IMR-90 (cell line): ENCODE measurements at regions not wholly inside any gene's neighbourhood (a gene's known extent, or its start where the extent isn't known, plus 50 kb on each side); places are given as distances from the start of the nearest gene placed in this dataset.

Experiments
- ATAC-seq: fragments of 200-7000 bp; cut with Tn5 transposase; 2 replicates; pipeline ENCODE4 v1.9.1; 2020; ENCODE audit warnings: low read depth, mild to moderate bottlenecking, moderate library complexity
- BruUV-seq: library from RNA; stranded (reverse); fragments of 400-500 nt; replicated peaks from 2 replicates; lab custom pipeline; 2021; lab: Mats Ljungman, UMichigan
- CTCF ChIA-PET: fragments of 300-600 bp; formaldehyde crosslinking; extraction: SDS; loops from one replicate; lab custom pipeline; 2021; ENCODE audit warnings: antibody characterized with exemption; lab: Yijun Ruan, JAX
- POLR2A ChIA-PET: fragments of 300-600 bp; sonication (Branson Sonifier 250); formaldehyde crosslinking; loops from one replicate; lab custom pipeline; 2022; ENCODE audit warnings: antibody characterized with exemption; ENCODE audit not compliant: unreplicated experiment; lab: Charles Lee
- DNase-seq: peaks from one replicate; pipeline ENCODE4 v3.0.0; 2013
- H2AFZ ChIP-seq: replicated peaks from 2 replicates; pipeline ENCODE3; 2013; ENCODE audit warnings: low read length, mild to moderate bottlenecking; ENCODE audit not compliant: poor library complexity
- H2AK5ac ChIP-seq: 2 replicates; pipeline ENCODE4 v1.6.1; 2013; ENCODE audit warnings: low read depth, low read length, inconsistent platforms
- H2AK9ac ChIP-seq: replicated peaks from 2 replicates; pipeline ENCODE3; 2013; ENCODE audit warnings: mild to moderate bottlenecking, low read depth, low read length, moderate library complexity; ENCODE audit not compliant: poor library complexity
- H2BK120ac ChIP-seq: 2 replicates; pipeline ENCODE4 v1.6.1; 2013; ENCODE audit warnings: low read depth, low read length, inconsistent platforms
- H2BK15ac ChIP-seq: 3 replicates; pipeline ENCODE4 v1.6.1; 2013; ENCODE audit warnings: low read depth, low read length, inconsistent platforms
- H2BK20ac ChIP-seq: 2 replicates; pipeline ENCODE4 v1.6.1; 2013; ENCODE audit warnings: low read depth, mild to moderate bottlenecking, inconsistent platforms, low read length, moderate library complexity
- H2BK5ac ChIP-seq: 2 replicates; pipeline ENCODE4 v1.6.1; 2013; ENCODE audit warnings: mild to moderate bottlenecking, low read depth, low read length, inconsistent platforms; ENCODE audit not compliant: poor library complexity, severe bottlenecking
- H3K14ac ChIP-seq: replicated peaks from 2 replicates; pipeline ENCODE4 v1.6.1; 2013; ENCODE audit warnings: low read depth, low read length, inconsistent platforms
- H3K18ac ChIP-seq: 2 replicates; pipeline ENCODE4 v1.6.1; 2013; ENCODE audit warnings: low read depth, low read length, control low read depth
- H3K23ac ChIP-seq: 2 replicates; pipeline ENCODE4 v1.6.1; 2013; ENCODE audit warnings: low read depth, low read length, inconsistent platforms
- H3K27ac ChIP-seq: 2 replicates; pipeline ENCODE4 v1.5.1; 2013; ENCODE audit warnings: mild to moderate bottlenecking, control low read depth, low read length; ENCODE audit not compliant: insufficient read depth
- H3K27me3 ChIP-seq: 2 replicates; pipeline ENCODE4 v1.6.1; 2013; ENCODE audit warnings: low read length; ENCODE audit not compliant: control insufficient read depth, insufficient read depth
- H3K36me3 ChIP-seq: 2 replicates; pipeline ENCODE4 v1.6.1; 2013; ENCODE audit warnings: low read length, mixed read lengths; ENCODE audit not compliant: control insufficient read depth, insufficient read depth
- H3K4ac ChIP-seq: 2 replicates; pipeline ENCODE4 v1.6.1; 2013; ENCODE audit warnings: low read depth, low read length, inconsistent platforms
- H3K4me1 ChIP-seq: 2 replicates; pipeline ENCODE4 v1.6.1; 2013; ENCODE audit warnings: low read length, mixed read lengths; ENCODE audit not compliant: control insufficient read depth, insufficient read depth
- H3K4me2 ChIP-seq: 2 replicates; pipeline ENCODE4 v1.6.1; 2013; ENCODE audit warnings: low read depth, mild to moderate bottlenecking, control low read depth, low read length, moderate library complexity
- H3K4me3 ChIP-seq: 2 replicates; pipeline ENCODE4 v1.5.1; 2013; ENCODE audit warnings: low read depth, mild to moderate bottlenecking, control low read depth, low read length, moderate library complexity; ENCODE audit not compliant: insufficient read depth
- H3K56ac ChIP-seq: 2 replicates; pipeline ENCODE4 v1.6.1; 2013; ENCODE audit warnings: low read length, inconsistent platforms; ENCODE audit not compliant: insufficient read depth; ENCODE audit errors: extremely low read depth
- H3K79me1 ChIP-seq, 2 experiments: 2 replicates each; pipeline ENCODE4 v1.6.1; 2013; ENCODE audit warnings: low read length in 2 of 2, inconsistent platforms in 1 of 2, low read depth in 1 of 2
- H3K9ac ChIP-seq: 2 replicates; pipeline ENCODE4 v1.6.1; 2013; ENCODE audit warnings: low read depth, low read length, control low read depth
- H3K9me1 ChIP-seq: 2 replicates; pipeline ENCODE4 v1.6.1; 2013; ENCODE audit warnings: low read length, inconsistent platforms; ENCODE audit not compliant: insufficient read depth
- H3K9me3 ChIP-seq: 2 replicates; pipeline ENCODE4 v1.6.1; 2013; ENCODE audit warnings: low read length; ENCODE audit not compliant: control insufficient read depth, insufficient read depth
- H4K20me1 ChIP-seq: 2 replicates; pipeline ENCODE4 v1.6.1; 2013; ENCODE audit warnings: low read length, inconsistent platforms; ENCODE audit not compliant: insufficient read depth
- H4K5ac ChIP-seq: 2 replicates; pipeline ENCODE4 v1.6.1; 2013; ENCODE audit warnings: mild to moderate bottlenecking, low read depth, low read length, control low read depth
- H4K8ac ChIP-seq, 2 experiments: 2 replicates each; pipeline ENCODE4 v1.6.1; 2013; ENCODE audit warnings: low read depth in 2 of 2, low read length in 2 of 2, control low read depth in 1 of 2, inconsistent platforms in 1 of 2
- H4K91ac ChIP-seq: 2 replicates; pipeline ENCODE4 v1.6.1; 2013; ENCODE audit warnings: low read depth, low read length, inconsistent platforms; ENCODE audit not compliant: insufficient read depth
- CTCF ChIP-seq: conservative IDR thresholded peaks from 2 replicates; pipeline ENCODE4 v1.5.1; 2012; ENCODE audit warnings: mild to moderate bottlenecking, low read depth, low read length, improper control_type of control experiment
- MAFK ChIP-seq: IDR thresholded peaks from 2 replicates; pipeline ENCODE4 v1.6.1; 2012; ENCODE audit warnings: low read depth, low read length, improper control_type of control experiment
- NFE2L2 ChIP-seq: fragments of 150-350 bp; IDR thresholded peaks from 2 replicates; pipeline ENCODE4 v1.6.1; 2016; ENCODE audit warnings: low read depth, mild to moderate bottlenecking, low read length
- RFX5 ChIP-seq: IDR thresholded peaks from 2 replicates; pipeline ENCODE4 v1.8.0; 2012; ENCODE audit warnings: low read depth, mild to moderate bottlenecking, low read length, moderate library complexity
- dilution Hi-C: fragments of 300-500 bp; cut with HindIII; formaldehyde crosslinking; loops from one replicate; pipeline ENCODE4 v1.14.3; 2018; ENCODE audit warnings: low sequenced_read_pairs; ENCODE audit not compliant: unreplicated experiment
- in situ Hi-C: fragments of 300-500 bp; cut with MboI; formaldehyde crosslinking; loops from 3 replicates; pipeline ENCODE4 v1.14.3; 2019; ENCODE audit warnings: low sequenced_read_pairs, inconsistent platforms, mixed read lengths
- intact Hi-C: fragments of 100-400 bp; cut with micrococcal nuclease; formaldehyde crosslinking; loops from 2 replicates; pipeline ENCODE4 v1.10.0; 2022

GRCh38 chr14:82146846-82147245, 613.2 kb upstream of the SEL1L start:
- Histone ChIP-seq H4K5ac (no peak overlapping the region), H3K9me3 (peaks cover 5% of the 10 kb centered on the region), H2BK120ac (no peak overlapping the region), H2AFZ (no peak overlapping the region), H2BK20ac (no peak overlapping the region), H3K27me3 (no peaks in the 10 kb centered on the region), H3K18ac (no peak overlapping the region), H2AK9ac (no peak overlapping the region), H2AK5ac (no peak overlapping the region), H3K27ac (no peak overlapping the region), H4K8ac (no peak overlapping the region), H2BK15ac (no peak overlapping the region), H3K36me3 (no peaks in the 10 kb centered on the region), H3K4ac (no peak overlapping the region), H4K20me1 (no peaks in the 10 kb centered on the region), H3K4me1 (no peaks in the 10 kb centered on the region), H3K23ac (no peak overlapping the region), H3K79me1 (no peaks in the 10 kb centered on the region), H4K91ac (no peak overlapping the region), H3K4me2 (no peak overlapping the region), H3K9me1 (no peaks in the 10 kb centered on the region), H3K9ac (no peak overlapping the region), H3K14ac (no peak overlapping the region), H2BK5ac (no peak overlapping the region), H3K56ac (no peak overlapping the region), H3K4me3 (no peak overlapping the region)
- POLR2A ChIA-PET: no interaction called here
- BruUV-seq: no TSS peak
- ATAC-seq (no peak), DNase-seq (no peak)
- CTCF ChIA-PET: no interaction called here
- dilution Hi-C loops (no loop called here), intact Hi-C loops (no loop called here), in situ Hi-C loops (no loop called here)
- TF ChIP-seq NFE2L2 (no peak), MAFK (no peak), CTCF (no peak), RFX5 (no peak)
